A549 (cell line): ENCODE measurements at regions not wholly inside any gene's neighbourhood (a gene's known extent, or its start where the extent isn't known, plus 50 kb on each side); places are given as distances from the start of the nearest gene placed in this dataset.

Source experiments
- CTCF ChIP-seq: fragments of >200 bp; sonication (Bioruptor Twin); formaldehyde crosslinking; IDR thresholded peaks from 3 replicates; pipeline ENCODE4 v1.5.1; 2016
- POLR2A ChIP-seq: IDR thresholded peaks from 2 replicates; pipeline ENCODE4 v1.6.1; 2012; ENCODE audit warnings: mild to moderate bottlenecking, low read length

- TF ChIP-seq CTCF (no peak), POLR2A (no peak)
These were observed 99.6 kb upstream of the DDX18 start for GRCh38 chr2:117714745-117715417.
